GM19438 (cell line): ENCODE measurements at regions not wholly inside any gene's neighbourhood (a gene's known extent, or its start where the extent isn't known, plus 50 kb on each side); places are given as distances from the start of the nearest gene placed in this dataset.
"Not testable (repeated sequence)": the region's sequence is repeated elsewhere in the genome, so short reads cannot be mapped to it uniquely, and the experiment has no call there.

ENCODE experiments used
- ATAC-seq: cut with Tn5 transposase; IDR thresholded peaks from one replicate; pipeline ENCODE4 v1.9.1; 2021; ENCODE audit warnings: low read depth; ENCODE audit not compliant: unreplicated experiment

DNA sequence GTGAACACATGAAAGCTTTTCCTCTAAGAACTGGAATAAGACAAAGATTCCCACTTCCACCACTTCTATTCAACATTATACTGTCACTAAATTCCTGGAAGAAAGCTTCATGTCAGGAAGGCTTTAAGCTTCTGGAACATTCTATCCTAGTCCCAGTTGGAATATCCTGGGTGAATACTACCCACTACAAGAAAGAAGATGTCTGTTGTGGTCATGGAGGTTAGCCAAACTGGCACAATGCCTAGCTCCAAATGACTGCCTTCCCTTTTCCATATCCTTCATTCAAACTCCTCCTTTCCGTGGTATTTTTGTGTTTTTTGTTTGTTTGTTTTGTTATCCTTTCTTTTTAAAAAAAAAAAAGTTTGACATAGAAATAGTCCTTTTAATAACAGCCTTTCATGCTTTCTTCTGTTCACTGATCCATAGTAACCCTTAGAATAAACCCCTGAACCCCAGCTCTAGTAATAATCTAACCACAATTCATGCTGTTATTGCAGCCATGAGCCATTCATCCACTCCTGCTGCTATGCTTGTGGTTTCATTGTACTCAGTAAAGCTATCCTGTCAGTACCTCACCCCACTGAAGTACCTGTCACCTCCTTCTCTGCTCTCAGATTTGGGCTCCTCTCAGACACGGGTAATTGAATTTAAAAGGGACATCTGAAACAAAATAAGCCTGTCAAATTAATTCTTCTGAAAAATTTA, 447.5 kb downstream of the IGSF11 start:
- no peak for ATAC-seq

GRCh38 chr3:118587847-118588246, 446.8 kb downstream of the IGSF11 start:
- ATAC-seq, result no peak

DNA sequence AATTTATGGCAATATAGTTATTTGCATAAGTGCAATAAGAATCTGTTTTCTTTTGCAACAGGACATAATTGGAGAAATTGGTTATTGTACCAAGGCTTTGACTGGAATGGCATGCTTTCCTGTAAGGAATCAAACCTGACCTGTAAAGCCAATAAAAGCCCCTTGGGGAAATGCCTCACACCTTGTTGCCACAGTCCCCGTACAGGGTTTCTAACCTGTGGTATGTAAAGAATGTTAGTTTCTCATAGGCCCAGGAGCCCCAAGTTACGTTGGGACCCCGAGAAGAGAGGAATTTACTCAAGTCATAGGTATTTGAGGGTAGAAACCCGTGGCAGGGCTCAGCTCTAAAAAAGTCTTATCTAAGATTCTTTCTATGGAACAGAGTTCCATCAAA, 441.4 kb downstream of the IGSF11 start:
- ATAC-seq, result no peak

GRCh38 chr3:118597184-118597583, 437.5 kb downstream of the IGSF11 start:
- no peak for ATAC-seq

DNA sequence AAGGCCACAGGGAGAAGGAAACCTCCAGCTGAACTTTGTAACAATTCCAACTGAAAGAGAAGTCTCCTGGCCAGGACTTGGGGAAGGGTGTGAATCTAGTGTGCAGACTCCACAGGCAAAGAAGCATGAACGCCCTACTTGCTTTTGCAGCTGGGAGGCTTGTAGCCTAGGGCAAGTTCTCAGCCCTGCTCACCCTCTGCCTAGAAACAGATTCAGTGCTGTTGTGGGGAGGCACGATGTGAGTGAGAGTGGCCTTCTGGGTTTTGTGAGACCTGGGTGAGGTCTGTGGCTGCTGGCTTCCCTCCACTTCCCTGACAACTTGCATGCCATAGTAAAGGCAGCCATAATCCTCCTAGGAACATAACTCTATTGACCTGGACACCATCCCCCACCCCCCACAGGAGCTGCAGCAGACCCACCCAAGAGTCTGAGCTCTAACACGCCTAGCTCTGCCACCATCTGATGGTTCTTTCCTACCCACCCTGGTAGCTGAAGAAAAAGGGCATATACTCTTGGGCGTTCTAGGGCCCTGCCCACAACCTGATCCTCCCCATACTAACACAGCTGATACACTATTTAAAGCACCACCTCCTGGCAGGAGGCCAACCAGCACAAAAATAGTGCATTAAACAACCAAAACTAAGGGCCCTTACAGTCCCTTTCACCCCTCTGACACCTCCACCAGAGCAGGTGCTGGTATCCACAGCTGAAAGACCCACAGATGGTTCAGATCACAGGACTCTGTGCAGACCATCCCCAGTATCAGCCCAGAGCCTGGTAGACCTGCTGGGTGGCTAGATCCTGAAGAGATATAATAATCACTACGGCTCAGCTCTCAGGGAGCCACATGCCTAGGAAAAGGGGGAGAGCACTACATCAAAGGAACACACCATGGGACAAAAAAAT, 426.5 kb downstream of the IGSF11 start:
- no peak for ATAC-seq

GRCh38 chr3:118618247-118619040, 416.2 kb downstream of the IGSF11 start:
- no peak for ATAC-seq

DNA sequence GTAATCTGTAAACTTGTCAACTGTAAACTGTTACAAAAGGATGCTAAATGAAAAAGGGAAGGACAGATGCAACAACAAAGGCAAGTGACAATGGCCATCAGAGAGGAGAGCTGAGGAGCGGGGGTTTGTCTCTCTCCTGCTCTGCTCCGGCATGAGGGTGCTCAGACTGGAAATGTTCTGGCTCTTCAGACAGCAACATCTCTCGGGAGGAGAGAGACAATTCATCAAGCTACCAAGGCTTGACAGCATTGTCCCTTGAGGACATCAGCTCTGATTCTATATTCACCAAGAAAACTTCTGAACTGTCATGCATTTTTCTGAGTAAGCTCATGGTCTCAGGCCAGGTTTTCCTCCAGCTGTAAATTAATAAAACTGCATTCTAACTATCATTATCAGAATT, 408.2 kb downstream of the IGSF11 start:
- no peak for ATAC-seq

DNA sequence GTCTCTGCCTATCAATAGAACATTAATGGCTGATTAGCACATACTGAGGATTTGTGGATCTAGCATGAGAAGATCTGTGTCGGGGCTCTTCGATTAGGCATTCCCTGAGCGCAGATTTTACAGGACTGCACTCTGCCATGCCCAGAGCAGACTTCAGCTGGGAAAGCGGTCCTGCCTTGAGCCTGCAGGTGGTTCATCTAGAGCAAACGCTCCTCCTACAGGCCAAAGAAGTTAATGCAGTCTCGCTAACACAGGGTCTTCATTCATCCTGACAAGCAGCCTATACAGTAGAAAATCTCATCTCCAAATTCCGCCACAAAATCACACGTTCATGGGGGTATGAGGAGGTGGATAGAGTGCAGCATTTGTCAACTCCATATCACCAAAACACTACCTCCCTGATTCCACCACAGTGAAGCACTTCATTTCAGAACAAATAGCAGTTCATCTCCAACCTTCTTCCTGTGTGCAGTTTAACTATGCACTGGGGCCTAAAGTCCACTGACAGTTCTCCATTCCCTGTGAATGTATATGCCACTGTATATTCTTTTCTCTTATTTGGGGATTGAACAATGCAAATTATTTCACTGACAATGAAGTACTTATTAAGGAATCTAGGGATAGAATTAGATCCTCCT, 405.8 kb downstream of the IGSF11 start:
- ATAC-seq, result peak; percentile 96

GRCh38 chr3:118629821-118630220, 404.8 kb downstream of the IGSF11 start:
- no peak for ATAC-seq

DNA sequence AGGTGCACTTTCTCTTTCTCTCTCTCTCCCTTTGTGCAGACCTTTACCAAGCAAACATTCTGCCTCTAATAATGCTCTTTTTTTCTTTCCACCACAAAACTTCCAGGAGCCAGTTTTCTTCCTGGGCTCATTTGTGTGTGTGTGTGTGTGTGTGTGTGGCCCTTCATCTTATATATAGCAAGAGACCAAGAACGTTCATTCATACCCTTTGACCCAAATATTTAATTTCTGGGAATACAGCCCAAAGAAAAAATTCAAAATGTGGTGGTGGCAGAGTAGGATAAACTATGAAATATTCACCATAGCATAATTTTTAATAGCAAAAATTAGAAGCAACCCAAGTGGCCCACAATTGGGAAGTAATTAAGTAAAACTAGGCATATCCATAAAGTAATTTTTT, 398.9 kb downstream of the IGSF11 start:
- ATAC-seq, result no peak

GRCh38 chr3:118636841-118637240, 397.8 kb downstream of the IGSF11 start:
- no peak for ATAC-seq

DNA sequence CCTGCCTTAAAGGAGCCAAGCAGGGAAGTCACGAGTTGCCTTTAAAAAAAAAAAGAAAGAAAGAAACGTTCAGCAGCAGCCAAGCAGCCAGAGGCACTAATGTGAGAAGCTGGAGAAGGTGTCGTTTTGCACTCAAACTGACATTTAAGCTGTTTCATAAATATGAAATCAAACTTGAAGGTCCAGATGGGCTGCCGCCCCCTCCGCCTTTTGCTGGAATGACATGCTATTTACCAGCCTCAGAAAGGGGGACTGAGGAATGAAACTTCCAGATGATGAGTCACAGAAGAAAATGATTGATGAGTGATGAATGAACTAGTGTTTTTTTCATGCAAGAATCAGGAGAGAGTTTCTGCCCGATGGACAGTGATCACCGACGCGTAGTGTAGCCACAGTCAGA, 396.8 kb downstream of the IGSF11 start:
- no peak for ATAC-seq

- ATAC-seq, result no peak
Measured at GRCh38 chr3:118641608-118642007, 393.0 kb downstream of the IGSF11 start.

- ATAC-seq, result no peak
Measured at GRCh38 chr3:118671192-118671591, 363.5 kb downstream of the IGSF11 start.

GRCh38 chr3:118675305-118675704, 359.3 kb downstream of the IGSF11 start:
- no peak for ATAC-seq

DNA sequence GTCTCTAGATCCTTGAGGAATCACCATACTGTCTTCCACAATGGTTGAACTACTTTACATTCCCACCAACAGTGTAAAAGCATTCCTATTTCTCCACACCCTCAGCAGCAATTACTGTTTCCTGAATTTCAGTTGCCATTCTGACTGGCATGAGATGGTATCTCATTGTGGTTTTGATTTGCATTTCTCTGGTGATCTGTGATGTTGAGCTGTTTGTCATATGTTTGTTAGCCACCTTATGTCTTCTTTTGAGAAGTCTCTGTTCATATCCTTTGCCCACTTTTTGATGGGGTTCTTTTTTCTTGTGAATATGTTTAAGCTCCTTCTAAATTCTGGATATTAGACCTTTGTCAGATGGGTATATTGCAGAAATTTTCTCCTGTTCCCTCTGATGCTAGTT, 356.0 kb downstream of the IGSF11 start:
- ATAC-seq, result not testable (repeated sequence)

DNA sequence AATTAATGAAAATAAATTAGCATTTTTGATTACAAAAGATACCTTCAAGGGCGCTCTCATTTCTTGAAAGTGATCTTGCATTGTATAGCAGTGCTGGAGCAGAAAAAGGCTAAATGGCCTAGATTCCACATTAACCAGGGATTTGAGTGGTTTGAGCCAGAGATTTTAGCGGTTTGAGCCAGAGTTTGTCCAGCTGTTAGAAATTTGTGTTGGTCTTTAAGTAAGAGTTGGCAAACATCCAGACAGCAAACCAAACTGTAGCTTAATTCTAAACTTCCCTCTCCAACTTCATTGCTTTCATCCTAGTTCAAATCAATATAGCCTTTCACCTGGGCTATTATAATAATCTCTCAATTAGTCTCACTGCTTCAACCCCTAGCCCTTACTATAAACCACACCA, 351.7 kb downstream of the IGSF11 start:
- ATAC-seq, result no peak

GRCh38 chr3:118683636-118684035, 351.0 kb downstream of the IGSF11 start:
- ATAC-seq, result no peak

DNA sequence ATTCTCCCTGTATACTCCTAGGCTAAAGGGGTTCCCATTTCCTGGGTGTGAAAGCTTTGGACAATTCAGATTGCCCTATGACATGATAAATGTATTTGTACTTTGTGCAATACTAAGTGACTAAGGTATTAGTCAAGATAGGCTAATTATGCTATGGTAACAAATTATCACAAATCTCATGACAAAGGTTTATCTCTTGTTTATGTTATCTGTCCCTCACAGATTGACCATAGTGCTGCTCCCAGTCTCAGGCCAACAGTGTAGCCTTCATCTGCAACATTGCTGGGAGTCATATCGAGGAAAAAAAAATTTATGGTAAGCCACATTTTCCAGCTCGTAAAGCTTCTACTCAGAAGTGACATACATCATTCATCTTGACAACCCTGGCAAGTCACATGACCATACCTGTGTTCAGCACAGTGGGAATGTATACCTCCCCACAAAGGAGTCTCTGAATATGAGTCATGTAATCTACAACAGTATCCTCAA, 346.2 kb downstream of the IGSF11 start:
- no peak for ATAC-seq

DNA sequence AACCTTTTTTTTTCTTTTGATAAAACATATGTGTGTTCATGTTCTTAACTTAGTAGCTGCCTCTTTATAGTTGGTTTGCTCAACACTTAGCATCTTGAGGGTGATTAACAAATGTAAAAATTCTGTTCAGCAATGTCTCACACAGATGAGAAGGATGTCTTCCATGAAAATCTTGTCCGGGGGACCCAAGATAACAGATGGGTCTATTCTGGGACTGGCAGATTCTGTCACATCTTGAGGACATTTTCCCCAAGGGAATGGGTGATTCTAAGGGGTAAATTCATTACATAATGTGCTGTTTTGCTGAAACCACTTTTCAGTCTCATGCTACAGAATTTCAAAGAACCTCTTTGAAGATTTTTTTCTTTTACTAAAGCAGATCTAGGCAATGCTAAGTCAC, 342.2 kb downstream of the IGSF11 start:
- ATAC-seq, result no peak
